Frontal cortex (tissue), 3 donors: ENCODE measurements at regions not wholly inside any gene's neighbourhood (a gene's known extent, or its start where the extent isn't known, plus 50 kb on each side); places are given as distances from the start of the nearest gene placed in this dataset.
"Not testable (repeated sequence)": the region's sequence is repeated elsewhere in the genome, so short reads cannot be mapped to it uniquely, and the experiment has no call there.

ENCODE experiments used
- DNase-seq, 2 donors: peaks; one replicate each; pipeline ENCODE4 v3.0.0; 2012; ENCODE audit warnings: low spot score in 2 of 2
- FAIRE-seq: peaks from 2 replicates; lab custom pipeline; 2012; peaks lifted over from hg19 to GRCh38; lab: Jason Lieb, UNC
- donor health status: control.
- donor health status: control.
- donor health status: control.

- FAIRE-seq (no peak), DNase-seq (no peak)
These were observed 87.7 kb upstream of the LSM6 start for GRCh38 chr4:146087856-146088255.

GRCh38 chr4:146076081-146076480, 99.4 kb upstream of the LSM6 start:
- FAIRE-seq, result no peak
- no peak for DNase-seq

DNA sequence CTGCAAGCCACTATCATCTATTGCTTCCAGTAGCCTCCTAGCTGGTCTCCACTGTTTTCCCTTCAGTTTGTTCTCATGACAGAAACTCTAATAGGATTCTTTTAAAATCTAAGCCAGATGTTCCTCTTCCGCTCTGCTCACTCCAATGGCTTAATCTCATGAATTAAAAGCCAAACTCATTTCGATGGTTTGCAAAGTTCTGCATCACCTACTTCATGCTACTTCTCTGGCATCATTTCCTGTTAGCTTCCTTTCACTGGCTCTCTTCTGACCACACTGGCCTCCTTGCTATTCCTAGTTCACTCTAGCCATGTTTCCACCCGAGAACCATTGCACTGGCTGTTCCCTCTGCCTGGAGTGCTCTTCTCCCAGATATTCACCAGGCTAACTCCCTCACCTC, 102.0 kb upstream of the LSM6 start:
- FAIRE-seq (no peak), DNase-seq (no peak)

DNA sequence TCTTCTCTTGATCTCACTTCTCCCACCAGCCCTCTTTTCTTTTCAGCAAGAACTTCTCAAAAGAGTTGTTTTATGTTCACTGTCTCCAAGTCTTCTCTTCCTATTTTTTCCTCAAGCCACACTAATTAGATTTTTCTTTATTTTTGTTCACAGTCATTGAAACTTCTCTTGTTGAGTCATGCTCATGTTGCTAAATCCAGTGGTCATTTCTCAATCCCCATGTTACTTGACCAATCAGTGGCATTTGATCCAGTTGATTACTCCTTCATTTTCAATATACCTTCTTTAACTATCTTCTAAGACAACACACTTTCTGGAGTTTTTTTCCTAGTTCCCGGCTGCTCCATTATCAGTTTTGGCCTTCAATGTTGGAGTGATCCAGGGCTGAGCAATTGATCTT, 103.1 kb upstream of the LSM6 start:
- FAIRE-seq, result no peak
- DNase-seq, result no peak

GRCh38 chr4:146071390-146071789, 104.1 kb upstream of the LSM6 start:
- DNase-seq, result no peak
- no peak for FAIRE-seq

DNA sequence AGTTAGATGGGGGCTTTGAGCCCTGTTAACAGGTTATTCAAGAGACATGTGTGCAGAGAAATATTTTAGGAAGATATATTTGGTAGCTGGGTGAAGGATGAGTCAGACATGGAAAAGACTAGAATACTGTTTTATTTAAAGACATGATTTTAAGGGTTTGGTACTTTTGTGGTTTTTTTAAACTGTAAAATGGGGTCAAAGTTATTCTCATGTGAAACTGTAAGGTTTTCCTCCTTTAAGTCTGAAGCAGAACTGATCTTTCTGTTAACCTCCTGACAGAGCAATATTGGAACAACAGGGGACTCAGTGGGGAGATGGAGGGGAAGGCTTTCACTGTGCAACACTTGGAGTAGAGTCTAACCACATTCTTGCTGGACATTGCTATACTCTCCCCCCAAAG, 112.4 kb upstream of the LSM6 start:
- DNase-seq (no peak), FAIRE-seq (no peak)

DNA sequence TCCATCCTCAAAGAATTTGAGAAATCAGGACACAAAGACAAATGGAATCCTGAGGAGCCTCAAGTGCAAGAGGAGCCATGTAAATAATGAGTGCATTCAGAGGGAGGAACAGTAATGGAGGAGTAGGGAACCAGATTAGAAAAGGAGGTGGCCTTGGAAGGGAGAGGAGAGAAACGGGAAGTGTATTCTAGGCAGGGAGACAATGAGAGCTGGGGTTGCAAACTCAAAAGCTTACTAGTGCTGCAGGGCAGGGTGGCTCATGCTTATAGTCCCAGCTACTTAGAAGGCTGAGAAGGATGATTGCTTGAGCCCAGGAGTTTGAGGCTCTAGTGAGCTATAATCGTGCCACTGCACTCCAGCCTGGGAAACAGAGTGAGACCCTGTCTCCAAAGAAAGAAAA, 113.2 kb upstream of the LSM6 start:
- DNase-seq, result no peak
- no peak for FAIRE-seq

GRCh38 chr4:146061610-146062334, 113.7 kb upstream of the LSM6 start:
- DNase-seq (no peak), FAIRE-seq (no peak)

GRCh38 chr4:146059865-146060264, 115.7 kb upstream of the LSM6 start:
- FAIRE-seq, result no peak

DNA sequence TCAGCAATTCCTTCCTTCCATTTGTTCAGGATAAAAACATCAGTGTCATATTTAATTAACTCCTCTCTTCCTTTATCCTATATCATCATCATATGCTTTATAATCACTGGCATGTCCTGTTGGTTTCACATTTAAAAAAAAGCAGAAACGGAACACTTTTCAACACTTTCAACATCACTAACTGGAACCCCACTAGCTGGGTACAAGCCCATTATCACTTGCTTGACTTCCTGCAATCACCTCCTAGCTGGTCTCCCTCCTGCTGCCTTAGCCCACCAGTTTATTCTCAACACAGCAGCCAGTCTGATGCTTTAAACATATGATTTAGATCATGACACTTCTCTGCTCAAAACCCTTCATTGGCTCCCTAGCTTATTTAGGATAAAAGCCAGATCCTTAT, 116.4 kb upstream of the LSM6 start:
- FAIRE-seq (no peak), DNase-seq (no peak)

More at GRCh38 chr4:146059865-146060264, 115.7 kb upstream of the LSM6 start:
- DNase-seq, result no peak

GRCh38 chr4:146058531-146058930, 117.0 kb upstream of the LSM6 start:
- no peak for DNase-seq
- FAIRE-seq, result no peak

GRCh38 chr4:146054676-146055075, 116.1 kb upstream of the ZNF827 start:
- no peak for FAIRE-seq

GRCh38 chr4:146053891-146054290, 115.3 kb upstream of the ZNF827 start:
- FAIRE-seq (no peak), DNase-seq (no peak)

More at GRCh38 chr4:146054676-146055075, 116.1 kb upstream of the ZNF827 start:
- no peak for DNase-seq

GRCh38 chr4:146051728-146052391, 113.2 kb upstream of the ZNF827 start:
- FAIRE-seq, result no peak
- DNase-seq, result no peak

DNA sequence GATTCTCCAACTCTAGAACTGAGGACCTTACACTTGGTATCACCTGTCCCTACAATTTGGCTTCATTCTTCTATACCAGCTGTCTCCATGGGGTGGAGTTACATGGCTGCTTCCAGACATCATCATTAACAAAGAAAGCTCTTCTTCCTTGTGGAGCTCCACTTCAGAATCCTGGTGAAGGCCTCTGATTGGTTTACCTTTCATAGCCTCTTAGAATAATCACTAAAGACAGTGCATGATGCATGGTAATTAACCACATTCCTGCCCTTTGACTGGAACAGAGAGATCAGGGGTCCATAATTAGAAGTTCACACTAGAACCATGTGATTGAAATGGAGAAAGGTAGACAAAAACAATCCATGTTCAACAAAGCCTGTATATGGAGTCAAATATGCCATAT, 112.6 kb upstream of the ZNF827 start:
- DNase-seq (no peak), FAIRE-seq (no peak)

GRCh38 chr4:146049802-146050201, 111.2 kb upstream of the ZNF827 start:
- no peak for FAIRE-seq

GRCh38 chr4:146047768-146048167, 109.1 kb upstream of the ZNF827 start:
- not testable (repeated sequence) for DNase-seq, FAIRE-seq

More at GRCh38 chr4:146049802-146050201, 111.2 kb upstream of the ZNF827 start:
- DNase-seq, result no peak

- no peak for FAIRE-seq
- no peak for DNase-seq
These were observed 102.7 kb upstream of the ZNF827 start for GRCh38 chr4:146041139-146042004.

GRCh38 chr4:146040623-146041022, 102.0 kb upstream of the ZNF827 start:
- no peak for DNase-seq
- no peak for FAIRE-seq

DNA sequence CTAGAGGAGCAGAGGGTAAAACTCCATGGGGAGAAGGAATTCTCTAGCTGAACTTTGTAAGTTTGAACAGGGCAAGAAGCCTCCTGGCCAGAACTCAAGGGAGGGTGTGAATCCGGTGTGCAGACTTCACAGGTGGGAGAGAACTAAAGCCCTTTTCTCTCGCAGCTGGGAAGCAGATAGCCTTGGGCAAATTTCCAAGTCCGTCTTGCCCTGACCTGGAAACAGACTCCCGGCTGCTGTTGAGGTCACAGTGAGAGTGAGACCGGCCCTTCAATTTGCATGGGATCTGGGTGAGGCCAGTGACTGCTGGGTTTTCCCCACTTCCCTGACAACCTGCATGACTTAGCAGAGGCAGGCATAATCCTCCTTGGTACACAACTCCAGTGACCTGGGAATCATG, 94.5 kb upstream of the ZNF827 start:
- DNase-seq (no peak), FAIRE-seq (no peak)
